Fibroblast of peridontal ligament (primary cell): ENCODE measurements at regions not wholly inside any gene's neighbourhood (a gene's known extent, or its start where the extent isn't known, plus 50 kb on each side); places are given as distances from the start of the nearest gene placed in this dataset.

Experiments used
- DNase-seq: peaks from one replicate; pipeline ENCODE4 v3.0.0-alpha.2; 2010; ENCODE audit errors: extremely low read depth

DNA sequence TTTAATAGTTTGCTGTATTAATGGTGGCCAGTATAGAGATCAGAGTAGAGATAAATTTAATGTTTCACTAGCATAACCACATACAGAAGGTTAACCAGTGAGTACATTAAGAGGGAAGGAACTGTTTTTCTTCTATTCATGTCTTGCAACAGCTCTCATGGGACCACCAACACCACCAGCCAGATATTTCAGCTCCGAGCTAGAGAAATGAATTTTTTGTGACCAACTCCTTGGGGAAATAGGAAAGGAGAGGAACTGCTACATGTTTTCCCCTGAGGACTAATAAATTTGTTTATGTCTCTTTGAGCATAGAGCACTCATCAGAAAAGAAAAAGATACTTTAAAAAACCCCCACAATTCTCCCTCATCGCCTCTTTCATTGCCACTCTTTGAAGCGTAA lies 247.5 kb downstream of the MBNL1 start:
- no peak for DNase-seq

GRCh38 chr3:152517502-152517901 lies 248.8 kb downstream of the MBNL1 start:
- no peak for DNase-seq

- no peak for DNase-seq
Observed at GRCh38 chr3:152518346-152518745, 249.6 kb downstream of the MBNL1 start.

GRCh38 chr3:152519376-152519775 lies 250.6 kb downstream of the MBNL1 start:
- DNase-seq: no peak

DNA sequence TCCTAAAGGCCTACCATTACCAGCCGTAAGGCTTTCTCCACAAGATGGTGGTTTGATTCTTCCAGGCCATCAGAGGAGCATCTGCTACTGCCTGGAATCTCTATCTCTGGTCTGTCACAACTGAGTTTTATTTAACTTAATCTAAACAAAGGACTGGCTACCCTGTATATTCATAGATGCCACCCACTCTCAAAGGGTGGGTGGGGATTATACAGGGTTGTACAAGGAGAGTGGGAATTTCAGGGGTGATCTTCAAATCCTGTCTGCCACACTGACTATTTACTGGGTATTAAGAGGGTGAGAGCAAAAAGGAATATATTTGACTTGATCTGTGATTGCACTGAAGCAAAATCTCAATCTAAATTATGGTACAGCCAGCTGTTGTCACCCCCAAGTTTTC lies 253.3 kb downstream of the MBNL1 start:
- DNase-seq: no peak

- DNase-seq: peak; percentile 81
Observed at GRCh38 chr3:152524198-152525140, 255.7 kb downstream of the MBNL1 start.

DNA sequence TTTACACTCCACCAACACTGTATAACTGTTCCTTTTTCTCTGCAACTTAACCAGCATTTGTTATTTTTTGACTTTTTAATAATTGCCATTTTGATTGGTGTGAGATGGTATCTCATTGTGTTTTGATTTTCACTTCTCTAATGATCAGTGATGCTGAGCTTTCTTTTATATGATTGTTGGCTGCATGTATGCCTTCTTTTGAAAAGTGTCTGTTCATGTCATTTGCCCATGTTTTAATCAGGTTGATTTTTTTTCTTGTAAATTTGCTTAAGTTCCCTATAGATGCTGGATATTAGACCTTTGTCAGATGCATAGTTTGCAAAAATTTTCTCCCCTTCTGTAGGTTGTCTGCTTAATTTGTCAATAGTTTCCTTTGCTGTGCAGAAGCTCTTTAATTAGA lies 263.0 kb downstream of the MBNL1 start:
- DNase-seq: no peak

- no peak for DNase-seq
Observed at GRCh38 chr3:152538518-152538917, 269.8 kb downstream of the MBNL1 start.

GRCh38 chr3:152539191-152539764 lies 270.5 kb downstream of the MBNL1 start:
- DNase-seq: no peak

- no peak for DNase-seq
Observed at GRCh38 chr3:152540120-152540519, 271.4 kb downstream of the MBNL1 start.

GRCh38 chr3:152547153-152547552 lies 278.4 kb downstream of the MBNL1 start:
- no peak for DNase-seq

DNA sequence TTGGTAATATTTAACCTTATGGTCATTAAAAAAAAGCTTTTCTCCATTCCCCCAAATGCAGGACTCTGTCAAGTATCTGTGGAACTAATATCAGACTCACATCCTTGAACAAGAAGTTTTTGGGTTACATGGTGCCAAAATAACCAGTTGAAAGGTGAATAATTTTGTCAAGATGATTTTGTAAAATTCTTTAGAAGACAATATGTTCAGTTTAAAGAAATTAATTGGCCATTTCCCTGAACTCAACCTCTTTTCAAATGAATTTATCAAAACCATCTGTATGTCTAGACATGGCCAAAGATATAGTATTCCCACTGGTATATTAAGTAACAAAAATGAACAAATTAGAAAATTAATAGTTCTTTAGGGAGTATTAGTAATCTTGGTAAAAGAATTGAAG lies 280.5 kb downstream of the MBNL1 start:
- DNase-seq: no peak

GRCh38 chr3:152550284-152550683 lies 281.6 kb downstream of the MBNL1 start:
- no peak for DNase-seq

- DNase-seq: peak; percentile 17
Observed at GRCh38 chr3:152554980-152555379, 280.0 kb upstream of the P2RY1 start.

DNA sequence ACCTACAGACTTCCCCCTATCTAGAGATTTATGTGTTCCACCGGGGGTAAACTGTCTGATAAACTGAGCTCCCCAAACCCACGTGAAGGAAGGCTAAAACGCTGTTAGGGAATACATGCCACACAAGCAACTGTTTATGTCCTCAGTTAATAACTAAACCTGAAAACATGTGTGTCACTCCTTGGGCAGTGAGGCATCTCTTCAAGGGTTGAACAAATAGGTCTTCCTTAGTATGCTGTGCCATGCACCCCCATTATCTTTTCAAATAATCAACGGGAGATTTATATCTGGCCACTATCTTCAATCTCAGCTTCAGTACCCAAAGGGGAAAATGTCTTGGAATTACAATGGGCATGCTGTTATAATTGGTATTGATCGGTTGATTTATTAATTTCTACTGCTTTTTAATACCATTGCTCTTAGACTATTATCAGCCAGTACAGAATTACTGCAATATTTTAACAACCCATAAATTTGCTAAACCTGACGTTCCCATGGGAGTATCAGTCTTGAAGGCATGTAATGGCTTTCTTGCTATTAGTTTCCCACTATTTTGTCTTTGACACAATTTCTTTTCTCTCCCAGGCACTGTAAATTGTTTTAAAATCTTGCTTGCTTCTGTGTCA lies 279.2 kb upstream of the P2RY1 start:
- no peak for DNase-seq

DNA sequence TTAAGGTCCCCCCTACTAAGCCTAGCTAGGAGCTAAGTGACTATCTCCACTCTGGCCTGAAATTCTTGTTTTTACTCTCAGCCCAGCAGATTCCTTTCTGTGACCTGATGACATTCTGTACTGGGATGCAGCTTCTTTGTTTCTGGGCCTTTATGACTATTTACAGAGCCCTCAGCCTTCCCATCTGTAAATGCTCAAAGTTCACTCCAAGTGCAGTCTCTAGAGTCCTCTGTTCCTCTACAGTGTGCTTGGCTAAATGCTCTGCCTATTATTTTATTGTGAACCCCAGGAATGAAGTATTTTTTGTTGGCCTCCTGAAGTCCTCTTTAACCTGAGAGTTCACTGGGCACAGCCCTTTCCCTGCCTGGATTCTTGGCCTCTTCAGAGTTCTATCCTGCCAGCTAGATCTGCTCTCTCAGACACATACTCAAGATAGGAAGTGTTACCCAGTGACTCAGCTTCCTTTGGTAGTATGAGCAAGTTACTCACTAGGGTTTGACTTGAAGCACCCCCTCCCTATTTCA lies 278.1 kb upstream of the P2RY1 start:
- DNase-seq: peak; percentile 34

DNA sequence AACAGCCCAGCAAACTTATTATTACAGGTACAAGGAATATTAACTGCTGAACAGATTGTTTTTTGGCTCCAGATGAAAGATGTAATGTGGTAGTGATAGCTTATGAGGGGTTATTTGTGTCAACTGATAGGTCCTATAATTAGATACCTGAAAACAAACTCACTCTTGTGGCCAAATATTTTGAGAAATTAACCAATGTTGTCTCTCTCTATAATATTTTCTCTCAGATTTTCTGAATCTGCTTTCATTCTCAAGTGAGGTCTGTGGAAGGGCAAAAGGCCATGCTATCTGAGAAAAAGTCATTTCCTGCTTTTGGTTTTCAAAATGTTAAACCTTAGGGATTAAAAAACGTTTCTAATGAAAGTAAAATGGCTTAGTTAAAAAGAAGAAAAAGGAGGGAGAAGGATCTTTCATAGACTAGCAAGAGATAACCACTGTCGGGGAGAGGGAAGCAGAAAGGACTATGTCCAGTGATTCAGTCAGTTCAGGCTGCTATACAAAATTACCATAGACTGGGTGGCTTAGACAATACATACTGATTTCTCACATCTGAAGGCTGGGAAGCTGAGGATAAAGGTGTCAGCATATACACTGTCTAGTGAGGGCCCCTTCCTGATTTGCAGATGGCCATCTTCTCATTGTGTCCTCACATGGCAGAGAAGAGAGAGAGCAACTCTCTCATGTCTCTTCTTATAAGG lies 277.5 kb upstream of the P2RY1 start:
- DNase-seq: no peak

DNA sequence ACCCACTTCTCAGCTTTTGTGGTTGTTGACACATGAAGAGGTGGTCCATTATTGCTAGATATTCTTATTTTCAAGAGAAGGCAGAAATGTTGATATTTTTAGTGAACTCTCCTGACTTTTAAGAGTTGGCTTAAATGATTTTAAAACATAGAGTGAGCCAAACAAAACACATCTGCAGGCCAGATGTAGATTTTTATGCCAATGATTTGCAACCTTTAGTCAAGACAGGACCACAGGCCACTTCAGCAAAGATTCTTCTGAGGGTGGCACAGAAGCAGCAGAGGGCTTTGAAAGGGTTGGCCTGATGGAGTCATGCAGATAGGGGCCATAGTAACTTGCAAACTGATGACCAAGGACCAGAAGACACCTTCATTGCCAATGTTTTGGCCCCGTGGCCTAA lies 276.5 kb upstream of the P2RY1 start:
- peak; percentile 47 for DNase-seq

- DNase-seq: no peak
Observed at GRCh38 chr3:152559246-152559645, 275.7 kb upstream of the P2RY1 start.

DNA sequence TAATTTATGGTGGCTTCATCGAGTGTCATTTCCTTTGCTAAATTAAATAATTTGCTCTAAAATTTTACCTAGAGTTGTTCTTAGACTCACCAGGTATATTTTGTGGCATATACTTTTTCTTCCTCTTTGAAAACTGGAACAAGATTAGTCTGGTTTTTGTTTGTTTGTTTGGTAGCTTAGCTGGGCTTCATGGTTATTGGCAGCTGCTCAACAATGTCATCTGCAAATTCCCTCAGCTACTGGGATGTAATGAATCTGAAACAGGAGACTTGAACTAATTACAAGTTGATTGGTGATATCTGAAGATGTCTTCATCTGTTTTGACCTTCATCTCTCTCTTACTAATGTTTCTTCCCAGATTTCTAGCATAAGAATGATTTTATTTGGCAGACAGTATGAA lies 270.5 kb upstream of the P2RY1 start:
- DNase-seq: peak; percentile 18

GRCh38 chr3:152574461-152575079 lies 260.4 kb upstream of the P2RY1 start:
- DNase-seq: peak; percentile 74

GRCh38 chr3:152578769-152579168 lies 256.2 kb upstream of the P2RY1 start:
- DNase-seq: no peak
